A549 (cell line): ENCODE measurements at regions not wholly inside any gene's neighbourhood (a gene's known extent, or its start where the extent isn't known, plus 50 kb on each side); places are given as distances from the start of the nearest gene placed in this dataset.

ENCODE experiments used
- ATAC-seq, 2 experiments: fragments of 200-7000 bp in 1 of 2; fragments of >200 bp in 1 of 2; cut with Nextera tagmentation in 1 of 2; cut with Tn5 transposase in 1 of 2; 3 replicates each; pipeline versions ENCODE4 v1.8.0 to v1.9.1; 2018 to 2020; ENCODE audit warnings: mild to moderate bottlenecking in 1 of 2, moderate library complexity in 1 of 2
- CTCF ChIA-PET: fragments of 300-600 bp; sonication (Branson Sonifier 250); formaldehyde crosslinking; extraction: SDS; loops from one replicate; lab custom pipeline; 2021; ENCODE audit warnings: antibody characterized with exemption, inconsistent platforms; lab: Yijun Ruan, JAX
- POLR2A ChIA-PET: fragments of 350-600 bp; formaldehyde crosslinking; extraction: SDS; loops from one replicate; lab custom pipeline; 2021; ENCODE audit warnings: antibody characterized with exemption, inconsistent platforms; lab: Yijun Ruan, JAX
- DNase-seq, 2 experiments: peaks; one replicate each; pipeline versions ENCODE4 v3.0.0 to v3.0.0-alpha.2; 2011 to 2016; ENCODE audit warnings: low read depth in 1 of 2, low spot score in 1 of 2
- FAIRE-seq: peaks from 2 replicates; lab custom pipeline; 2011; peaks lifted over from hg19 to GRCh38; lab: Jason Lieb, UNC
- H3K27ac ChIP-seq, 2 experiments: fragments of >200 bp; sonication (Bioruptor Twin); formaldehyde crosslinking; 3 replicates each; pipeline ENCODE4 v1.5.1; 2016 to 2017
- H3K4me1 ChIP-seq: fragments of >200 bp; sonication (Bioruptor Twin); formaldehyde crosslinking; 3 replicates; pipeline ENCODE4 v1.6.1; 2016
- H3K4me2 ChIP-seq: fragments of >200 bp; sonication (Bioruptor Twin); formaldehyde crosslinking; 3 replicates; pipeline ENCODE4 v1.6.1; 2016
- H3K4me3 ChIP-seq: fragments of >200 bp; sonication (Bioruptor Twin); formaldehyde crosslinking; 3 replicates; pipeline ENCODE4 v1.5.1; 2016
- H3K9me3 ChIP-seq: fragments of >200 bp; sonication (Bioruptor Twin); formaldehyde crosslinking; 3 replicates; pipeline ENCODE4 v1.6.1; 2016
- CBX8 ChIP-seq: fragments of 200-600 bp; sonication (generic); IDR thresholded peaks from 2 replicates; pipeline ENCODE4 v1.6.1; 2016
- CHD2 ChIP-seq: fragments of 150-350 bp; IDR thresholded peaks from 2 replicates; pipeline ENCODE4 v1.6.1; 2014; ENCODE audit warnings: low read length; ENCODE audit not compliant: partially characterized antibody
- CTCF ChIP-seq: fragments of >200 bp; sonication (Bioruptor Twin); formaldehyde crosslinking; IDR thresholded peaks from 3 replicates; pipeline ENCODE4 v1.5.1; 2016
- ELK1 ChIP-seq: fragments of 150-350 bp; IDR thresholded peaks from 2 replicates; pipeline ENCODE4 v1.6.1; 2014; ENCODE audit warnings: low read depth, mild to moderate bottlenecking, low read length
- EP300 ChIP-seq, 2 experiments: fragments of >200 bp; sonication (Bioruptor Twin); formaldehyde crosslinking; IDR thresholded peaks; 2 replicates in 1 of 2; 3 replicates in 1 of 2; pipeline ENCODE4 v1.6.1; 2016 to 2017
- GATA3 ChIP-seq: IDR thresholded peaks from 2 replicates; pipeline ENCODE4 v1.6.1; 2012; ENCODE audit warnings: borderline replicate concordance
- HDAC2 ChIP-seq: fragments of 200-600 bp; sonication (generic); IDR thresholded peaks from 2 replicates; pipeline ENCODE4 v1.6.1; 2016
- HES2 ChIP-seq: fragments of >200 bp; sonication (Bioruptor Twin); formaldehyde crosslinking; IDR thresholded peaks from 2 replicates; pipeline ENCODE4 v1.6.1; 2016
- KDM1A ChIP-seq: fragments of 200-600 bp; sonication (generic); IDR thresholded peaks from 2 replicates; pipeline ENCODE4 v1.6.1; 2016; ENCODE audit warnings: low read depth, mild to moderate bottlenecking
- KDM5A ChIP-seq: fragments of 200-600 bp; sonication (generic); IDR thresholded peaks from 2 replicates; pipeline ENCODE4 v1.6.1; 2016; ENCODE audit warnings: antibody characterized with exemption, mild to moderate bottlenecking
- MAZ ChIP-seq: fragments of 150-350 bp; IDR thresholded peaks from 2 replicates; pipeline ENCODE4 v1.6.1; 2014; ENCODE audit warnings: antibody characterized with exemption, low read depth, low read length, borderline replicate concordance
- NFE2L2 ChIP-seq: fragments of 150-350 bp; conservative IDR thresholded peaks from 2 replicates; pipeline ENCODE4 v1.6.1; 2014; ENCODE audit warnings: low read length
- NPAS2 ChIP-seq: fragments of 250-450 bp; sonication (Bioruptor Pico); IDR thresholded peaks from 2 replicates; pipeline ENCODE4 v1.8.0; 2022; ENCODE audit warnings: mild to moderate bottlenecking, moderate library complexity, borderline replicate concordance
- PBX3 ChIP-seq: IDR thresholded peaks from 2 replicates; pipeline ENCODE4 v1.6.1; 2012
- POLR2AphosphoS2 ChIP-seq: conservative IDR thresholded peaks from 2 replicates; pipeline ENCODE4 v1.6.1; 2012; ENCODE audit warnings: low read length, improper control_type of control experiment, inconsistent platforms
- RAD21 ChIP-seq, 2 experiments: fragments of >200 bp in 1 of 2; sonication (Bioruptor Twin) in 1 of 2; formaldehyde crosslinking in 1 of 2; IDR thresholded peaks in 1 of 2; conservative IDR thresholded peaks in 1 of 2; 2 replicates in 1 of 2; 3 replicates in 1 of 2; pipeline ENCODE4 v1.6.1; 2012 to 2018; ENCODE audit warnings: inconsistent platforms in 1 of 2
- RARB ChIP-seq: fragments of 250-450 bp; sonication (Bioruptor Pico); IDR thresholded peaks from 2 replicates; pipeline ENCODE4 v1.8.0; 2021; ENCODE audit warnings: mild to moderate bottlenecking, moderate library complexity
- RNF2 ChIP-seq: fragments of 200-600 bp; sonication (generic); IDR thresholded peaks from 2 replicates; pipeline ENCODE4 v1.6.1; 2016; ENCODE audit warnings: low read depth, mild to moderate bottlenecking, antibody characterized with exemption, moderate library complexity, borderline replicate concordance
- SREBF2 ChIP-seq: fragments of 450-650 bp; IDR thresholded peaks from 2 replicates; pipeline ENCODE4 v1.6.1; 2014; ENCODE audit warnings: mild to moderate bottlenecking, moderate library complexity
- TP53 ChIP-seq: fragments of 250-450 bp; sonication (Bioruptor Pico); IDR thresholded peaks from 2 replicates; pipeline ENCODE4 v1.5.0; 2021; ENCODE audit warnings: mild to moderate bottlenecking, moderate library complexity
- WGBS: methylation state at CpG from one replicate; pipeline ENCODE4 v1.1.6; 2017; ENCODE audit errors: missing lambda C conversion rate; 5-methylcytosine and 5-hydroxymethylcytosine counted together

- Histone ChIP-seq H3K27ac (no peak overlapping the region), H3K4me1 (no peaks in the 10 kb centered on the region), H3K4me3 (no peak overlapping the region), H3K4me2 (no peak overlapping the region), H3K9me3 (no peaks in the 10 kb centered on the region)
- no peak for DNase-seq
- TF ChIP-seq POLR2AphosphoS2: no peak
- ChIA-PET CTCF (no interaction called here), POLR2A (no interaction called here)
- no peak for FAIRE-seq
- ATAC-seq: no peak
- WGBS: 2% methylated on average over 4 of the region's 4 CpGs
These were observed 663.4 kb upstream of the LCORL start for GRCh38 chr4:18684932-18685331.

GRCh38 chr4:18676526-18676915, 655.0 kb upstream of the LCORL start:
- Histone ChIP-seq H3K4me2 (no peak overlapping the region), H3K9me3 (no peaks in the 10 kb centered on the region), H3K4me1 (no peaks in the 10 kb centered on the region), H3K4me3 (no peak overlapping the region), H3K27ac (no peak overlapping the region)
- CTCF ChIA-PET: no interaction called here
- POLR2A ChIA-PET: no interaction called here
- no peak for ATAC-seq
- TF ChIP-seq HES2: no peak
- no peak for TF ChIP-seq PBX3
- no peak for TF ChIP-seq NFE2L2
- TF ChIP-seq TP53 (CRISPR knock-in tag): no peak
- 2% methylated on average over 4 of the region's 4 CpGs for WGBS
- FAIRE-seq: no peak
- no peak for DNase-seq

GRCh38 chr4:18675586-18676525, 654.3 kb upstream of the LCORL start:
- ChIA-PET CTCF (no interaction called here), POLR2A (no interaction called here)
- TF ChIP-seq GATA3 (no peak), CTCF (no peak), MAZ (no peak), ELK1 (no peak), CHD2 (no peak), RNF2 (no peak), RARB (CRISPR knock-in tag) (no peak), KDM1A (no peak), CBX8 (no peak)

GRCh38 chr4:18670034-18670433, 648.5 kb upstream of the LCORL start:
- POLR2A ChIA-PET: no interaction called here
- ATAC-seq: no peak
- WGBS: 0% methylated on average over 1 of the region's 1 CpG

More at GRCh38 chr4:18675586-18676525, 654.3 kb upstream of the LCORL start:
- FAIRE-seq (no peak), DNase-seq (no peak), ATAC-seq (no peak)
- Histone ChIP-seq H3K9me3 (no peaks in the 10 kb centered on the region), H3K27ac (no peak overlapping the region), H3K4me1 (no peaks in the 10 kb centered on the region), H3K4me3 (no peak overlapping the region), H3K4me2 (no peak overlapping the region)
- WGBS: 20% methylated on average over 4 of the region's 4 CpGs

More at GRCh38 chr4:18670034-18670433, 648.5 kb upstream of the LCORL start:
- Histone ChIP-seq H3K4me1 (no peaks in the 10 kb centered on the region), H3K27ac (no peak overlapping the region), H3K4me2 (no peak overlapping the region), H3K4me3 (no peak overlapping the region), H3K9me3 (no peaks in the 10 kb centered on the region)
- no peak for DNase-seq
- CTCF ChIA-PET: no interaction called here
- TF ChIP-seq MAZ (no peak), HDAC2 (no peak), SREBF2 (no peak), KDM5A (no peak), NPAS2 (CRISPR knock-in tag) (no peak), EP300 (IDR thresholded peaks at IDR 0.05) (no peak), CTCF (no peak), RAD21 (conservative IDR thresholded peaks at IDR 0.05 in 1 of 2, IDR thresholded peaks at IDR 0.05 in 1 of 2) (no peak)
- FAIRE-seq: no peak
